ENCODE measurements at regions not wholly inside any gene's neighbourhood (a gene's known extent, or its start where the extent isn't known, plus 50 kb on each side); places are given as distances from the start of the nearest gene placed in this dataset.

GRCh38 chr6:165988302-165988756 is 179.3 kb downstream of the TBXT start:
- no peak for TF ChIP-seq CTCF (conservative IDR thresholded peaks at IDR 0.05; ENCODE audit: low read depth, low read length)
- TF ChIP-seq EZH2 (IDR thresholded peaks at IDR 0.05; ENCODE audit: low read length, unreplicated experiment), result no peak
- TF ChIP-seq EZH2phosphoT487 (IDR thresholded peaks at IDR 0.05; ENCODE audit: borderline replicate concordance, low read length), result no peak
